Renal cortex interstitium (tissue), 11 donors: ENCODE measurements at regions not wholly inside any gene's neighbourhood (a gene's known extent, or its start where the extent isn't known, plus 50 kb on each side); places are given as distances from the start of the nearest gene placed in this dataset.
"Not testable (repeated sequence)": the region's sequence is repeated elsewhere in the genome, so short reads cannot be mapped to it uniquely, and the experiment has no call there.

Source experiments
- DNase-seq, 11 donors: peaks; one replicate each; pipeline ENCODE4 v3.0.0-alpha.2; 2013; ENCODE audit warnings: low read depth in 9 of 11, low spot score in 4 of 11; ENCODE audit errors: extremely low read depth in 1 of 11

- DNase-seq, result no peak
Measured at GRCh38 chr7:51446785-51447184, 130.2 kb upstream of the COBL start.

- no peak for DNase-seq
Measured at GRCh38 chr7:51446356-51446755, 129.7 kb upstream of the COBL start.

- peak in 4 of 11 donors; percentile 8 to 30 (median 18) for DNase-seq
Measured at GRCh38 chr7:51444936-51445335, 128.3 kb upstream of the COBL start.

DNA sequence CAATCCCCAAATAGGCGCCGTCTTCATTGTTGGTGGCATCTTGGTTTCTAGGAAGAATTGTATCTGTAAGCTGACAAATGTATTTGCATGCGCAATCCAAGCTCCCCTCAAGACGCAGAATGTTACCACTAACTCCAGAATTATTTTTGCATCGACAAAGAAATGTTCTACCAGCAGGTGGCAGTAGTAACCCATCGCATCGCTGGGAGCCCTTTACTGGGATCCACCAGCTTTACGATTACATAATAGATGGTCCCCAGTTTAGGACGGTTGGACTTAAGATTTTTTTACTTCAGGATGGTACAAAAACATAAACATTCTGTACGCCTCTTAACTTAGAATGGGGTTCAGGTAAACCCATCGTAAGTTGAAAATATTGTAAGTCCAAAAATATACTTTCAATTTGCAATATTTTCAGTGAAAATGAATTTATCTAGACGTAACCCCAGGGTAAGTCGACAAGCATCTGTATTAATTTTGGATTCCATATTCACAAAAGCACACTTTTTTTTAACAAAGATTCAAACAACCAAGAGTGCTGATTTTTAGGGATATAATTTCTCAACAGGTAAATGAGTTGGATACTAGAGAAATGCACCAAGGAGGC lies 114.0 kb upstream of the COBL start:
- DNase-seq, result peak in 9 of 11 donors; percentile 27 to 63 (median 42)

- DNase-seq, result no peak
Measured at GRCh38 chr7:51428217-51428887, 111.7 kb upstream of the COBL start.

- no peak for DNase-seq
Measured at GRCh38 chr7:51426163-51426562, 109.6 kb upstream of the COBL start.

DNA sequence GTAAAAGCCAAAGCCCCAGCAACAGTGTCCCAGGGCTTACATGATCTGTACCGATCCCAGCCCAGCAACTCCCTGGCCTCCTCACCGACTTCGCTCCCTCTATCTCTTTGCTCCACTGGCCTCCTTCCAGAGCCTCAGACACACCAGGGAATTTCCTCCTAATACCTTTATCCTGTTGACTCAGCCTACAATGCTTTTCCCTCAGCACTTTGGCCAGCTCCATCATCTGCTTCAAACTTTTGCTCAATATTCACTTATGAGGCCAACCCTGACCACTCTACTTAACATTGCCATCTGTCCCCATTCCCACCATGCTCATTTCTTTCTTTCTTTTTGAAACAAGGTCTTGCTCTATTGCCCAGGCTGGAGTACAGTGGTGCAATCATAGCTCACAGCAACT lies 93.3 kb upstream of the COBL start:
- not testable (repeated sequence) for DNase-seq

- DNase-seq, result not testable (repeated sequence)
Measured at GRCh38 chr7:51397608-51398007, 81.0 kb upstream of the COBL start.

DNA sequence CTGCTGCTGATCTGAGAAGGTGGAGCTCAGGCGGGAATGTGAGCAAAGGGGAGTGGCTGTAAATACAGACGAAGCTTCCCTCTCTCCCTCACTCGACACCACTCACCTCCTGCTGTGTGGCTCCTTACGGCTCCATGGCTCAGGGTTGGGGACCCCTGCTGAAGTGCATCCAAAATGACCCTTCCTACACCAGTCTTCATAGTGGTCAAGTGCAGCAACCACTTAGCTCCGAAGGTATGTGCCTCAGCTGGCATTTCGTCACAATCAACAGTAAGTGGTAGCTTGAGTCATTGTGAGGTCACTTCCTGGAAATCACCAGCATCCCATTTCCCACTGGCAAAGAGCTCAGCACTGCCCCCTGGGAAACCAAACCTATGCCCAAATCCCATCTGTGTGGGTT lies 76.4 kb upstream of the COBL start:
- not testable (repeated sequence) for DNase-seq

DNA sequence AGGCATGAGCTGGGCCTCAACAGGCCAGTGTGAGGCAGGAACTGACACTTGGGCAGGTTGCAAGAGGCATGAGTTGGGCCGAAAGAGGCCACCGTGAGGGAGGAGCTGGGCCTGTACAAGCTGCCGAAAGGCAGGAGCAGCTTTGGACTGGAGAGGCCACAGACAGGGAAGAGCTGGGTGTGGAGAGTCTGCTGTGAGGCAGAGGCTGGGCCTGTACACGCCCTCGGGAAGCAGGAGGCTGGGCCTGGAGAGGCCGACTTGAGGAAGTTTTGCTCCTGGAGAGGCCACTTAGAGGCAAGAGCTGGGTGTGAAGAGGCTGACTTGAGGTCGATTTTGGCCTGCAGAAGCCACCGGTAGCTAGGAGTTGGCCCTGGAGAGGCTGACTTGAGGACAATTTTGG lies 73.3 kb upstream of the COBL start:
- not testable (repeated sequence) for DNase-seq

DNA sequence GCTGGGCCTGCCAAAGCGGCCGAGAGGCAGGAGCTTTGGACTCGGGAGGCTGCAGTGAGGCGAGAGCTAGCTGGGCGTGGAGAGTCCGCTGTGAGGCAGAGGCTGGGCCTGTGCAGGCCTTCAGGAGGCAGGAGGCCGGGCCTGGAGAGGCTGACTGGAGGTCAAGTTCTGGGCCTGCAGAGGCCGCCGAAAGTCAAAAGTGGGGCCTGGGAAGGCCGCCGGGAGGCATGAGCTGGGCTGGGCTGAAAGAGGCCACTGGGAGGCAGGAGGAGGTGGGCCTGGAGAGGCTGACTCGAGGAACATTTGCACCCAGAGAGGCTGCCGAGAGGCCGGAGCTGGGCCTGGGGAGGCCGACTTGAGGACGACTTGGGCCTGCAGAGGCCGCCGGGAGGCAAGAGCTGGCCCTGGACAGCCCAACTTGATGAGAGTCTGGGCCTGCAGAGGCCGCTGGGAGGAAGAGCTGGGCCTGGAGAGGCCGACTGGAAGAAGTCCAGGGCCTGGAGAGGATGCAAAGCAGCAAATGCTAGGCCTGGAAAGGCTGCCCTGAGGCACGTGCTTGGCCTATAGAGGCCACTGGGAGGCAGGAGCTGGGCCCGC lies 72.7 kb upstream of the COBL start:
- not testable (repeated sequence) for DNase-seq

- not testable (repeated sequence) for DNase-seq
Measured at GRCh38 chr7:51388241-51388640, 71.6 kb upstream of the COBL start.

DNA sequence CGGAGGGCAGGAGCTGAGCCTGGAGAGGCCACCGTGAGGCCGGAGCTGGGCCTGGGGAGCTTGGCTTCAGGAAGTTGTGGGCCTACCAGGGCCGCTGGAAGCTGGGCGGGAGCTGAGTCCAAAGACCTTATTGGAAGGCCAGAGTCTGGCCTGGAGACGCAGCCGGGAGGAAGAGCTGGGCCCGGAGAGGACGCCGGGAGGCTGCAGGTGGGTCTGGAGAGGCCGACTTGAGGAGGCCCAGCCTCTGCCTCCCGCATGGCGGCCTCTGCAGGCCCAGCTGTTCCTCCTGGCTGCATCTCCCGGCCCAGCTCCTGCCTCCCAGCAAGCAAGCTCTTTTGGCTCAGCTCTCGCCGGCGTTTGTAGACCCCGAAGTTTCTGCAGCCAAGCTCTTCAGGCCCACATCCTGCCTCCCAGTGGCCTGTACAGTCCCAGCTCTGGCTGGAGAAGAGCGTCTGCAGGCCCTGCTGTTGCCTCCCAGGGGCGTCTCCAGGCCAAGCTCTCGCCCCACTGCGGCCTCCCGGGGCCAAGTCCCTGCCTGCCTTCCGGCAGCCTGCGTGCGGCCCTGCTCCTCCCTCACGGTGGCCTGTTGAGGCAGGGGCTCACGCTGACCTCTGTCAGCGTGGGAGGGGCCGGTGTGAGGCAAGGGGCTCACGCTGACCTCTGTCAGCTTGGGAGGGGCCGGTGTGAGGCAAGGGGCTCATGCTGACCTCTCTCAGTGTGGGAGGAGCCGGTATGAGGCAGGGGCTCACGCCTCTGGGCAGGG lies 70.4 kb upstream of the COBL start:
- DNase-seq, result not testable (repeated sequence)

- not testable (repeated sequence) for DNase-seq
Measured at GRCh38 chr7:51386184-51386583, 69.6 kb upstream of the COBL start.

- DNase-seq, result not testable (repeated sequence)
Measured at GRCh38 chr7:51382243-51382642, 65.6 kb upstream of the COBL start.

GRCh38 chr7:51376420-51377092 lies 59.9 kb upstream of the COBL start:
- no peak for DNase-seq

- no peak for DNase-seq
Measured at GRCh38 chr7:51374936-51375335, 58.3 kb upstream of the COBL start.

DNA sequence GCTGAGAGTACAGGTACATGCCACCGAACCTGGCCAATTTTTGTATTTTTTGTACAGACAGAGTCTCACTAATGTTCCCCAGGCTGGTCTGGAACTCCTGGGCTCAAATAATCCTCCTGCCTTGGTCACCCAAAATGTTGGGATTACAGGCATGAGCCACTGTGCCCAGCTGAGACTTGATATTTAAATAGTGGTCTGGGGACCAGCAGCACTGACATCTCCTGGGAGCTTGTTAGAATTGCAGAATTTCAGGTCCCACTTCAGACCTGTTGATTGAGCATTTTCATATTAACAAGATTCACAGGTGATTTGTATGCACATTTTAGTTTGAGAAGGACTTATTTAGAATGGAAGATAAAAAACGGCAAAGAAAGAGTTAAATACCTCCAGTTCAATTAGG lies 57.0 kb upstream of the COBL start:
- not testable (repeated sequence) for DNase-seq

GRCh38 chr7:51369746-51370145 lies 53.1 kb upstream of the COBL start:
- DNase-seq, result no peak
